Neural cell (in vitro differentiated cells): ENCODE measurements at regions not wholly inside any gene's neighbourhood (a gene's known extent, or its start where the extent isn't known, plus 50 kb on each side); places are given as distances from the start of the nearest gene placed in this dataset.

Experiments
- H2AFZ ChIP-seq: fragments of 200-600, 300-800 bp; sonication (generic), shearing (Covaris generic); 2 replicates; pipeline ENCODE4 v1.6.0; 2014; ENCODE audit warnings: low read depth, mild to moderate bottlenecking, antibody characterized with exemption, low read length, moderate library complexity
- H3F3A ChIP-seq: fragments of 200-600 bp; shearing (Covaris generic); 2 replicates; pipeline ENCODE4 v1.6.1; 2016; ENCODE audit warnings: mild to moderate bottlenecking, moderate library complexity, mixed read lengths, antibody characterized with exemption, low read length; ENCODE audit not compliant: insufficient read depth, poor library complexity, severe bottlenecking
- H3K27ac ChIP-seq: fragments of 200-600, 300-800 bp; sonication (generic), shearing (Covaris generic); 2 replicates; pipeline ENCODE4 v1.5.1; 2014; ENCODE audit warnings: mild to moderate bottlenecking, low read length, moderate library complexity
- H3K27me3 ChIP-seq: fragments of 300-800, 200-600 bp; sonication (generic), shearing (Covaris generic); 2 replicates; pipeline ENCODE4 v1.6.0; 2014; ENCODE audit warnings: mild to moderate bottlenecking, low read depth, low read length, moderate library complexity; ENCODE audit not compliant: insufficient read depth
- H3K36me3 ChIP-seq: fragments of 300-800, 200-600 bp; sonication (generic), shearing (Covaris generic); 2 replicates; pipeline ENCODE4 v1.5.1; 2014; ENCODE audit warnings: mild to moderate bottlenecking, antibody characterized with exemption, low read length, moderate library complexity; ENCODE audit not compliant: insufficient read depth
- H3K4me2 ChIP-seq: fragments of 300-800, 200-600 bp; sonication (generic), shearing (Covaris generic); 2 replicates; pipeline ENCODE4 v1.6.0; 2014; ENCODE audit warnings: mild to moderate bottlenecking, low read length
- H3K4me3 ChIP-seq: fragments of 300-800, 200-600 bp; sonication (generic), shearing (Covaris generic); 2 replicates; pipeline ENCODE4 v1.5.1; 2014; ENCODE audit warnings: mild to moderate bottlenecking, low read length, moderate library complexity
- H3K79me2 ChIP-seq: fragments of 200-600 bp; shearing (Covaris generic); replicated peaks from 2 replicates; pipeline ENCODE4 v1.6.0; 2014; ENCODE audit warnings: mild to moderate bottlenecking, low read length, moderate library complexity; ENCODE audit not compliant: insufficient read depth
- H3K9ac ChIP-seq: fragments of 300-800, 200-600 bp; sonication (generic), shearing (Covaris generic); 2 replicates; pipeline ENCODE4 v1.6.1; 2016; ENCODE audit warnings: mild to moderate bottlenecking, low read length, mixed read lengths
- H3K9me2 ChIP-seq: fragments of 200-600 bp; shearing (Covaris generic); 2 replicates; pipeline ENCODE4 v1.6.1; 2016; ENCODE audit warnings: mild to moderate bottlenecking, low read length, mixed read lengths; ENCODE audit not compliant: insufficient read depth
- H3K9me3 ChIP-seq: fragments of 200-600, 300-800 bp; sonication (generic), shearing (Covaris generic); 2 replicates; pipeline ENCODE4 v1.6.1; 2016; ENCODE audit warnings: mild to moderate bottlenecking, mixed run types, low read length, moderate library complexity, mixed read lengths
- H4K20me1 ChIP-seq: fragments of 200-600 bp; shearing (Covaris generic); 2 replicates; pipeline ENCODE4 v1.6.1; 2016; ENCODE audit warnings: mild to moderate bottlenecking, mixed run types; ENCODE audit not compliant: insufficient read depth
- CTCF ChIP-seq: fragments of 450-650 bp; IDR thresholded peaks from 2 replicates; pipeline ENCODE4 v1.5.1; 2014; ENCODE audit warnings: antibody characterized with exemption, mild to moderate bottlenecking, moderate library complexity; ENCODE audit not compliant: poor library complexity, severe bottlenecking
- EP300 ChIP-seq: fragments of 450-650 bp; conservative IDR thresholded peaks from 2 replicates; pipeline ENCODE4 v1.6.1; 2014; ENCODE audit warnings: antibody characterized with exemption, mild to moderate bottlenecking, moderate library complexity; ENCODE audit not compliant: poor library complexity, severe bottlenecking
- EZH2 ChIP-seq: fragments of 200-600, 300-800 bp; shearing (Covaris generic), sonication (generic); IDR thresholded peaks from 2 replicates; pipeline ENCODE4 v1.6.1; 2014; ENCODE audit warnings: antibody characterized with exemption, low read length, borderline replicate concordance, mild to moderate bottlenecking; ENCODE audit not compliant: insufficient read depth, poor library complexity, severe bottlenecking
- MXI1 ChIP-seq: fragments of 450-650 bp; conservative IDR thresholded peaks from 2 replicates; pipeline ENCODE4 v1.6.1; 2014; ENCODE audit warnings: antibody characterized with exemption, mild to moderate bottlenecking; ENCODE audit not compliant: poor library complexity, severe bottlenecking
- POLR2AphosphoS5 ChIP-seq: IDR thresholded peaks from 2 replicates; pipeline ENCODE4 v1.6.1; 2012
- RAD21 ChIP-seq: fragments of 450-650 bp; conservative IDR thresholded peaks from 2 replicates; pipeline ENCODE4 v1.6.1; 2014; ENCODE audit warnings: antibody characterized with exemption, mild to moderate bottlenecking, moderate library complexity
- SMC3 ChIP-seq: fragments of 450-650 bp; conservative IDR thresholded peaks from 2 replicates; pipeline ENCODE4 v1.6.1; 2014; ENCODE audit warnings: antibody characterized with exemption, mild to moderate bottlenecking, moderate library complexity; ENCODE audit not compliant: poor library complexity
- TAF1 ChIP-seq: IDR thresholded peaks from 2 replicates; pipeline ENCODE4 v1.6.1; 2012; ENCODE audit warnings: low read depth
- TF ChIP-seq, protein P1 (sequence below): IDR thresholded peaks from 2 replicates; pipeline ENCODE4 v1.6.1; 2012; ENCODE audit warnings: borderline replicate concordance

GRCh38 chr17:33942414-33942813 lies 312.7 kb upstream of the CCL2 start:
- H3K27me3 ChIP-seq = no peaks in the 10 kb centered on the region
- no peaks in the 10 kb centered on the region for H3K9me2 ChIP-seq
- H3K4me3 ChIP-seq = no peak overlapping the region
- H3K79me2 ChIP-seq = no peaks in the 10 kb centered on the region
- no peak overlapping the region for H2AFZ ChIP-seq
- H3K27ac ChIP-seq = no peak overlapping the region
- TF ChIP-seq MXI1 (no peak), EP300 (no peak), RAD21 (no peak), EZH2 (no peak), TAF1 (no peak), SMC3 (no peak), CTCF (no peak)
- no peaks in the 10 kb centered on the region for H3F3A ChIP-seq
- H3K36me3 ChIP-seq = no peaks in the 10 kb centered on the region
- H4K20me1 ChIP-seq = no peaks in the 10 kb centered on the region
- no peaks in the 10 kb centered on the region for H3K9me3 ChIP-seq
- H3K9ac ChIP-seq = no peak overlapping the region
- H3K4me2 ChIP-seq = no peak overlapping the region

- Histone ChIP-seq H2AFZ (no peak overlapping the region), H3K36me3 (no peaks in the 10 kb centered on the region), H3K79me2 (no peaks in the 10 kb centered on the region), H3K9ac (no peak overlapping the region), H3K27ac (no peak overlapping the region), H3K9me3 (no peaks in the 10 kb centered on the region), H3K27me3 (no peaks in the 10 kb centered on the region), H3K4me3 (no peak overlapping the region), H4K20me1 (no peaks in the 10 kb centered on the region), H3F3A (no peaks in the 10 kb centered on the region), H3K9me2 (no peaks in the 10 kb centered on the region), H3K4me2 (no peak overlapping the region)
- TF ChIP-seq POLR2AphosphoS5 = no peak
- no peak for TF ChIP-seq EZH2
- no peak for TF ChIP-seq TAF1
- TF ChIP-seq MXI1 = no peak
- TF ChIP-seq SMC3 = no peak
- TF ChIP-seq EP300 = no peak
- TF ChIP-seq RAD21 = no peak
- TF ChIP-seq CTCF = no peak
- TF ChIP-seq, protein P1, sequence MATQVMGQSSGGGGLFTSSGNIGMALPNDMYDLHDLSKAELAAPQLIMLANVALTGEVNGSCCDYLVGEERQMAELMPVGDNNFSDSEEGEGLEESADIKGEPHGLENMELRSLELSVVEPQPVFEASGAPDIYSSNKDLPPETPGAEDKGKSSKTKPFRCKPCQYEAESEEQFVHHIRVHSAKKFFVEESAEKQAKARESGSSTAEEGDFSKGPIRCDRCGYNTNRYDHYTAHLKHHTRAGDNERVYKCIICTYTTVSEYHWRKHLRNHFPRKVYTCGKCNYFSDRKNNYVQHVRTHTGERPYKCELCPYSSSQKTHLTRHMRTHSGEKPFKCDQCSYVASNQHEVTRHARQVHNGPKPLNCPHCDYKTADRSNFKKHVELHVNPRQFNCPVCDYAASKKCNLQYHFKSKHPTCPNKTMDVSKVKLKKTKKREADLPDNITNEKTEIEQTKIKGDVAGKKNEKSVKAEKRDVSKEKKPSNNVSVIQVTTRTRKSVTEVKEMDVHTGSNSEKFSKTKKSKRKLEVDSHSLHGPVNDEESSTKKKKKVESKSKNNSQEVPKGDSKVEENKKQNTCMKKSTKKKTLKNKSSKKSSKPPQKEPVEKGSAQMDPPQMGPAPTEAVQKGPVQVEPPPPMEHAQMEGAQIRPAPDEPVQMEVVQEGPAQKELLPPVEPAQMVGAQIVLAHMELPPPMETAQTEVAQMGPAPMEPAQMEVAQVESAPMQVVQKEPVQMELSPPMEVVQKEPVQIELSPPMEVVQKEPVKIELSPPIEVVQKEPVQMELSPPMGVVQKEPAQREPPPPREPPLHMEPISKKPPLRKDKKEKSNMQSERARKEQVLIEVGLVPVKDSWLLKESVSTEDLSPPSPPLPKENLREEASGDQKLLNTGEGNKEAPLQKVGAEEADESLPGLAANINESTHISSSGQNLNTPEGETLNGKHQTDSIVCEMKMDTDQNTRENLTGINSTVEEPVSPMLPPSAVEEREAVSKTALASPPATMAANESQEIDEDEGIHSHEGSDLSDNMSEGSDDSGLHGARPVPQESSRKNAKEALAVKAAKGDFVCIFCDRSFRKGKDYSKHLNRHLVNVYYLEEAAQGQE = no peak
Observed at GRCh38 chr17:33944412-33944811, 310.7 kb upstream of the CCL2 start.
